RWPE2 (cell line): ENCODE measurements at regions not wholly inside any gene's neighbourhood (a gene's known extent, or its start where the extent isn't known, plus 50 kb on each side); places are given as distances from the start of the nearest gene placed in this dataset.
"Not testable (repeated sequence)": the region's sequence is repeated elsewhere in the genome, so short reads cannot be mapped to it uniquely, and the experiment has no call there.

Experiments used
- ATAC-seq: fragments of 200-7000 bp; cut with Tn5 transposase; 3 replicates; pipeline ENCODE4 v1.9.1; 2021; ENCODE audit warnings: low read depth
- DNase-seq: peaks from one replicate; pipeline ENCODE4 v3.0.0-alpha.2; 2020; ENCODE audit warnings: low spot score
- H3K27ac ChIP-seq: fragments of 450-650 bp; 2 replicates; pipeline ENCODE4 v1.5.1; 2017; ENCODE audit warnings: mild to moderate bottlenecking; ENCODE audit not compliant: poor library complexity, severe bottlenecking
- H3K27me3 ChIP-seq: fragments of 250-450 bp; sonication (Bioruptor Pico); 2 replicates; pipeline ENCODE4 v1.5.1; 2021; ENCODE audit warnings: mild to moderate bottlenecking, moderate library complexity; ENCODE audit not compliant: insufficient read depth, poor library complexity, severe bottlenecking
- H3K36me3 ChIP-seq: fragments of 250-450 bp; sonication (Bioruptor Pico); 2 replicates; pipeline ENCODE4 v1.5.1; 2020; ENCODE audit warnings: low read depth, mild to moderate bottlenecking, moderate library complexity
- H3K4me1 ChIP-seq: fragments of 250-450 bp; sonication (Bioruptor Pico); 2 replicates; pipeline ENCODE4 v1.5.1; 2021; ENCODE audit warnings: mild to moderate bottlenecking, moderate library complexity; ENCODE audit not compliant: insufficient read depth, poor library complexity, severe bottlenecking
- H3K4me3 ChIP-seq: fragments of 250-450 bp; sonication (Bioruptor Pico); 2 replicates; pipeline ENCODE4 v1.5.1; 2021; ENCODE audit warnings: mild to moderate bottlenecking, moderate library complexity; ENCODE audit not compliant: severe bottlenecking
- H3K9me3 ChIP-seq: fragments of 250-450 bp; sonication (Bioruptor Pico); 2 replicates; pipeline ENCODE4 v1.5.1; 2021; ENCODE audit warnings: mild to moderate bottlenecking, moderate library complexity; ENCODE audit not compliant: severe bottlenecking
- TF ChIP-seq, protein P1 (sequence below): fragments of 450-650 bp; IDR thresholded peaks from one replicate; pipeline ENCODE4 v1.5.1; 2017; ENCODE audit warnings: mild to moderate bottlenecking, moderate library complexity; ENCODE audit not compliant: poor library complexity, severe bottlenecking

DNA sequence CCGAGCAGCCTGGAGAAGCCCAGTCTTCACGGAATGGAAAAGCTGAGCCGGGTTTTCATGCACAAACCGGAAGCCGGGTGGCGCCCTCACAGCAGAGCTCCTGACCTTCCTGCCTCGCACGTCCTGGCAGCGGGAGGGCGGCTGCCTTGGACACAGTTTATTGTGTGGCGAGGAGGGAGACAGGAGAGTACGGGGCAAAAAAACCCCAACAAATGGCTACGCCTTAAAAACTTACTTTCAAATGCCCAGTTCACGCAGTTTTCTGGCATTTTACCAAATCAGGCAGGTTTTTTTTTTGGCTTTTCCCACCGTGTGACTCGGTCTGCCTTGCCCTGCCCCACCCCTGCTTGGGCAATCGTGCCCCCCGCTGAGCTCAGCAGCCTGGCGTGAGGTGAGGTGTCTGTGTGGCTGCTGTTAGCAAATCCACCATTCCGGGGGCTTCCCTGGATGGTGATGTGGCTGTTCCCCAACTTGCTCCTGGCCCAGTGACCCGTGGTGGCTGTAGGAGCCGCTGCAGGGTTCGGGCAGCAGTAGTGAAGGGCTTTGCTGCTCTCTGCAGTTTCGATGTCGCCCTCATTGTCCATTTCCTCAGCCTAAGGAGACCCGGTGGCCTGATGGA is 187.1 kb upstream of the SULF2 start:
- H3K27ac ChIP-seq, DNase-seq, H3K4me3 ChIP-seq, H3K36me3 ChIP-seq, ATAC-seq, H3K27me3 ChIP-seq, H3K9me3 ChIP-seq: not testable (repeated sequence)
- TF ChIP-seq, protein P1, sequence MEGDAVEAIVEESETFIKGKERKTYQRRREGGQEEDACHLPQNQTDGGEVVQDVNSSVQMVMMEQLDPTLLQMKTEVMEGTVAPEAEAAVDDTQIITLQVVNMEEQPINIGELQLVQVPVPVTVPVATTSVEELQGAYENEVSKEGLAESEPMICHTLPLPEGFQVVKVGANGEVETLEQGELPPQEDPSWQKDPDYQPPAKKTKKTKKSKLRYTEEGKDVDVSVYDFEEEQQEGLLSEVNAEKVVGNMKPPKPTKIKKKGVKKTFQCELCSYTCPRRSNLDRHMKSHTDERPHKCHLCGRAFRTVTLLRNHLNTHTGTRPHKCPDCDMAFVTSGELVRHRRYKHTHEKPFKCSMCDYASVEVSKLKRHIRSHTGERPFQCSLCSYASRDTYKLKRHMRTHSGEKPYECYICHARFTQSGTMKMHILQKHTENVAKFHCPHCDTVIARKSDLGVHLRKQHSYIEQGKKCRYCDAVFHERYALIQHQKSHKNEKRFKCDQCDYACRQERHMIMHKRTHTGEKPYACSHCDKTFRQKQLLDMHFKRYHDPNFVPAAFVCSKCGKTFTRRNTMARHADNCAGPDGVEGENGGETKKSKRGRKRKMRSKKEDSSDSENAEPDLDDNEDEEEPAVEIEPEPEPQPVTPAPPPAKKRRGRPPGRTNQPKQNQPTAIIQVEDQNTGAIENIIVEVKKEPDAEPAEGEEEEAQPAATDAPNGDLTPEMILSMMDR: peak; percentile 48
- H3K4me1 ChIP-seq: peaks cover 13% of the 10 kb centered on the region

DNA sequence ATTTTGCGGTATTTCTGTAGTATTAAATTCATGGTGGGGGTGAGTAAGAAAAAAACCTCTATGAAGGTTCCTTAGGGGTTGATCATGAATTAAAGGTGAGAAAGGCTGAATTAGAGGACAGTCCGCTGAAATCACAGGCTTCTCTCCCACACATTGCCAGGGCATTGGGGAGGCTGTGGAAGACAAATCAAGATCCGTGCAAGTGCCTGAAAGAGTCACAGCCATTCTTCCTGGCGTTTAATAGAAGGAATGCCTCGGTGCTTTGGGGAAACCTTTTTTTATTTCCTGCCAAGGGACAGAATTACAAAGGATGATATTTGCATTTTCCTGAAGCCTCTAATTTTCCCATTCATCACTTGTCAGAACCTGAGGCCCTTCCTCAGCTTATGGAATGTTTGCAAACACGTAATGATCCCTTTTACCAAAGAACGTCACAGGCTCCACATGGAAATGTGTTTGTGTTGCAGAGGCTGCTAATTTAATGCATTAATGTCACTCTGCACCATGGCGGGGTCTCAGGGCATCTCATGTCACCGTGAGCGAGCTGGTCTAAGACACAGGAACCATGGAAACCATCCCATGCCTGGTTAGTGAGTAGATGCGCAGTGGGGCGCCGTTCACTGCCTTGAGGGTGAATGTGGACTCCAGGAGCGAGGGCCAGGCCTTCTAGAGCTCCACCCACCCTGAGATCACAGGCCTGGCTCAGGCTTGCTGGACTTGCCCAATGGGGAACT is 185.9 kb upstream of the SULF2 start:
- Histone ChIP-seq H3K36me3 (no peaks in the 10 kb centered on the region), H3K4me1 (peaks cover 13% of the 10 kb centered on the region), H3K27ac (no peak overlapping the region), H3K4me3 (no peak overlapping the region), H3K27me3 (no peaks in the 10 kb centered on the region), H3K9me3 (no peaks in the 10 kb centered on the region)
- ATAC-seq (no peak), DNase-seq (no peak)
- TF ChIP-seq, protein P1: no peak

DNA sequence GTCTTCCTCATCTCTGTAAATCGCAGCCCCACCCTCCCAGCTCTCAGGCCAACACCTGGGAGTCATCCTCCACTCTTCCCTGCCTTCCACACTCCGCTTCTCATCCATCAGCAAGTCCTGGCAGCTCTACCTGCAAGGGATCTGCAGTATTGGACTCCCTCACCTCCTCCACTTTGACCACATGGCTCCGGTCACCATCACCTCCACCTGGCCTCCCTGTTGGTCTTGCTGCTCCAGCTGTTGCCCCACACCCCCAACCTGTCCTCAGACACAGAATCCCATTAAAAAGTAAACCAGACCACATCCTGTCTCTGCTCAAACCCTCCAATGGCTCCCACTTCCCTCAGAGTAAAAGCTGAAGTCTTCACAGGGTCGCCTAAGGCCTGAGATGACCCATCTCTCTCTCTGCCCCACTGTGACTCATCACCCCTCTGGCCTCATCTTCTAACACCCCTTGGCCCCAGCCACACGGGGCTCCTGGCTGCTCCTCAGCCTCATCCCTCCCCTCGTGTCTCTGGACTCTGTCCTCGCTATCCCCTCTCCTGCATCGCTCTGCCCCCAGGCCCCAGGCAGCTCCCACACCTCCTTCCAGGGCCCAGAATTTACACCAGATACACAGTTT is 185.1 kb upstream of the SULF2 start:
- H3K4me1 ChIP-seq: peaks cover 13% of the 10 kb centered on the region

DNA sequence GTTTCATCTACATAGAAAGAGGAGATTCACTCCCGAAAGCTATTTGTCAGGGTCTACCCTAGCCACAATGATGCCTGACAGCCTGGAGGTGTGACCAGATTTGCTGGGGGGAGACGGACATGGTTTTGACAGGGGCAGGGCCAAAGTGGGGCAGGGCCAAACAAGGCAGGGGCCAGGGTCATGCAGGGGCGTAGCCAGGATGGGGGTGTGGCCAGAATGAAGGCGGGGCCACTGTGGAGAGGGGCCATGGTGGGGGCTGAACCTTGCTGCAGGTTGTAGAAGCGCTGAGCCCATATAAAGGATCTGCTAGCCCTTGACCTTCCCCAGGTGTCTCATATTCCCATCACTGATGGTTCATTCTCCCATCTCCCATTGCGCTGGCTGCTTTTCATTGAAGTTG is 184.1 kb upstream of the SULF2 start:
- ATAC-seq (no peak), DNase-seq (no peak)
- H3K4me3 ChIP-seq: no peak overlapping the region
- H3K9me3 ChIP-seq: no peaks in the 10 kb centered on the region
- no peaks in the 10 kb centered on the region for H3K36me3 ChIP-seq
- TF ChIP-seq, protein P1: no peak
- H3K27ac ChIP-seq: no peak overlapping the region
- H3K4me1 ChIP-seq: peaks cover 13% of the 10 kb centered on the region
- H3K27me3 ChIP-seq: no peaks in the 10 kb centered on the region

More for the DNA sequence above, 185.1 kb upstream of the SULF2 start:
- TF ChIP-seq, protein P1: no peak
- Histone ChIP-seq H3K4me3 (no peak overlapping the region), H3K27me3 (no peaks in the 10 kb centered on the region), H3K9me3 (no peaks in the 10 kb centered on the region), H3K36me3 (no peaks in the 10 kb centered on the region), H3K27ac (no peak overlapping the region)
- DNase-seq (no peak), ATAC-seq (peak; percentile 56)
